IPS DF 6.9 (cell line): ENCODE measurements at regions not wholly inside any gene's neighbourhood (a gene's known extent, or its start where the extent isn't known, plus 50 kb on each side); places are given as distances from the start of the nearest gene placed in this dataset.

Experiments
- DNase-seq: peaks from one replicate; pipeline ENCODE4 v3.0.0-alpha.2; 2013; ENCODE audit warnings: low read depth, low spot score
- H3K27ac ChIP-seq: one replicate; pipeline ENCODE4 v1.5.1; 2013; ENCODE audit warnings: low read length, control low read depth
- H3K27me3 ChIP-seq: 2 replicates; pipeline ENCODE4 v1.6.1; 2013; ENCODE audit warnings: mild to moderate bottlenecking, low read length; ENCODE audit not compliant: control insufficient read depth, insufficient read depth
- H3K36me3 ChIP-seq: 2 replicates; pipeline ENCODE4 v1.6.1; 2013; ENCODE audit warnings: low read length; ENCODE audit not compliant: control insufficient read depth, insufficient read depth
- H3K4me1 ChIP-seq: 2 replicates; pipeline ENCODE4 v1.6.1; 2013; ENCODE audit warnings: low read length; ENCODE audit not compliant: control insufficient read depth, insufficient read depth
- H3K4me3 ChIP-seq: 2 replicates; pipeline ENCODE4 v1.5.1; 2013; ENCODE audit warnings: mild to moderate bottlenecking, low read length
- H3K9me3 ChIP-seq: 2 replicates; pipeline ENCODE4 v1.6.1; 2013; ENCODE audit warnings: low read length, inconsistent platforms; ENCODE audit not compliant: control insufficient read depth, insufficient read depth
- WGBS: extraction: QIAGEN DNeasy Blood & Tissue Kit; methylation state at CpG from one replicate; pipeline ENCODE4 v1.1.7; 2013; ENCODE audit warnings: mixed read lengths, missing lambda C conversion rate; ENCODE audit not compliant: insufficient read length, insufficient coverage; 5-methylcytosine and 5-hydroxymethylcytosine counted together

- WGBS, result no CpG with 5 or more reads among the region's 1 CpG
- DNase-seq, result no peak
These were observed 116.8 kb upstream of the PDE4D start for GRCh38 chr5:60010328-60010727.

GRCh38 chr5:60007729-60008128 lies 114.2 kb upstream of the PDE4D start:
- H3K4me1 ChIP-seq, result no peaks in the 10 kb centered on the region
- no peak overlapping the region for H3K27ac ChIP-seq
- H3K9me3 ChIP-seq, result no peaks in the 10 kb centered on the region
- no CpG with 5 or more reads among the region's 2 CpGs for WGBS
- DNase-seq, result no peak
- H3K27me3 ChIP-seq, result no peaks in the 10 kb centered on the region
- no peaks in the 10 kb centered on the region for H3K36me3 ChIP-seq
- no peak overlapping the region for H3K4me3 ChIP-seq

More at GRCh38 chr5:60010328-60010727, 116.8 kb upstream of the PDE4D start:
- Histone ChIP-seq H3K27ac (no peak overlapping the region), H3K9me3 (no peaks in the 10 kb centered on the region), H3K27me3 (no peaks in the 10 kb centered on the region), H3K4me1 (no peaks in the 10 kb centered on the region), H3K4me3 (no peak overlapping the region), H3K36me3 (no peaks in the 10 kb centered on the region)

GRCh38 chr5:59999056-59999455 lies 105.5 kb upstream of the PDE4D start:
- WGBS, result no CpG with 5 or more reads among the region's 2 CpGs
- Histone ChIP-seq H3K4me1 (peaks cover 1% of the 10 kb centered on the region; the same call in 1 of the 2 replicates), H3K9me3 (no peaks in the 10 kb centered on the region), H3K36me3 (no peaks in the 10 kb centered on the region), H3K4me3 (no peak overlapping the region), H3K27ac (no peak overlapping the region), H3K27me3 (no peaks in the 10 kb centered on the region)
- DNase-seq, result no peak

- Histone ChIP-seq H3K4me3 (no peak overlapping the region), H3K4me1 (no peaks in the 10 kb centered on the region), H3K36me3 (no peaks in the 10 kb centered on the region), H3K27me3 (no peaks in the 10 kb centered on the region), H3K9me3 (no peaks in the 10 kb centered on the region), H3K27ac (no peak overlapping the region)
- no peak for DNase-seq
- no CpG with 5 or more reads among the region's 3 CpGs for WGBS
These were observed 98.7 kb upstream of the PDE4D start for GRCh38 chr5:59992206-59992605.

GRCh38 chr5:59988396-59988795 lies 94.9 kb upstream of the PDE4D start:
- no CpG with 5 or more reads among the region's 7 CpGs for WGBS
- H3K9me3 ChIP-seq, result no peaks in the 10 kb centered on the region
- no peak overlapping the region for H3K27ac ChIP-seq
- H3K36me3 ChIP-seq, result no peaks in the 10 kb centered on the region
- no peaks in the 10 kb centered on the region for H3K4me1 ChIP-seq
- no peak overlapping the region for H3K4me3 ChIP-seq
- DNase-seq, result no peak
- H3K27me3 ChIP-seq, result no peaks in the 10 kb centered on the region

GRCh38 chr5:59976342-59976741 lies 82.8 kb upstream of the PDE4D start:
- Histone ChIP-seq H3K36me3 (no peaks in the 10 kb centered on the region), H3K27ac (no peak overlapping the region), H3K4me1 (no peaks in the 10 kb centered on the region), H3K9me3 (no peaks in the 10 kb centered on the region), H3K27me3 (no peaks in the 10 kb centered on the region), H3K4me3 (no peak overlapping the region)
- DNase-seq, result no peak
- WGBS, result no CpG with 5 or more reads among the region's 1 CpG

- Histone ChIP-seq H3K27ac (no peak overlapping the region), H3K9me3 (no peaks in the 10 kb centered on the region)
- WGBS, result no CpG with 5 or more reads among the region's 1 CpG
These were observed 78.5 kb upstream of the PDE4D start for GRCh38 chr5:59972043-59972442.

GRCh38 chr5:59959330-59959729 lies 65.8 kb upstream of the PDE4D start:
- no peaks in the 10 kb centered on the region for H3K9me3 ChIP-seq
- DNase-seq, result no peak
- H3K4me1 ChIP-seq, result no peaks in the 10 kb centered on the region
- no peaks in the 10 kb centered on the region for H3K27me3 ChIP-seq
- no CpG with 5 or more reads among the region's 1 CpG for WGBS
- no peak overlapping the region for H3K4me3 ChIP-seq
- H3K27ac ChIP-seq, result no peak overlapping the region
- no peaks in the 10 kb centered on the region for H3K36me3 ChIP-seq

More at GRCh38 chr5:59972043-59972442, 78.5 kb upstream of the PDE4D start:
- no peaks in the 10 kb centered on the region for H3K36me3 ChIP-seq
- no peaks in the 10 kb centered on the region for H3K27me3 ChIP-seq
- no peaks in the 10 kb centered on the region for H3K4me1 ChIP-seq
- no peak for DNase-seq
- H3K4me3 ChIP-seq, result no peak overlapping the region

- no peak for DNase-seq
- WGBS, result no CpG with 5 or more reads among the region's 3 CpGs
- Histone ChIP-seq H3K27me3 (no peaks in the 10 kb centered on the region), H3K36me3 (no peaks in the 10 kb centered on the region), H3K4me3 (no peak overlapping the region), H3K9me3 (no peaks in the 10 kb centered on the region), H3K27ac (no peak overlapping the region), H3K4me1 (no peaks in the 10 kb centered on the region)
These were observed 62.7 kb upstream of the PDE4D start for GRCh38 chr5:59956130-59956783.

GRCh38 chr5:59955241-59955640 lies 61.7 kb upstream of the PDE4D start:
- no peak overlapping the region for H3K4me3 ChIP-seq
- DNase-seq, result no peak
- no peaks in the 10 kb centered on the region for H3K36me3 ChIP-seq
- no peaks in the 10 kb centered on the region for H3K27me3 ChIP-seq
- no CpG with 5 or more reads among the region's 2 CpGs for WGBS
- H3K27ac ChIP-seq, result no peak overlapping the region
- H3K4me1 ChIP-seq, result no peaks in the 10 kb centered on the region
- H3K9me3 ChIP-seq, result no peaks in the 10 kb centered on the region

GRCh38 chr5:59943452-59944113 lies 50.1 kb upstream of the PDE4D start:
- Histone ChIP-seq H3K27ac (no peak overlapping the region), H3K4me1 (no peaks in the 10 kb centered on the region), H3K36me3 (no peaks in the 10 kb centered on the region), H3K9me3 (no peaks in the 10 kb centered on the region), H3K4me3 (no peak overlapping the region), H3K27me3 (no peaks in the 10 kb centered on the region)
- no CpG with 5 or more reads among the region's 6 CpGs for WGBS
- DNase-seq, result no peak
